HCEC 1CT (cell line): ENCODE measurements at regions not wholly inside any gene's neighbourhood (a gene's known extent, or its start where the extent isn't known, plus 50 kb on each side); places are given as distances from the start of the nearest gene placed in this dataset.

ENCODE experiments used
- DNase-seq: peaks from one replicate; pipeline ENCODE4 v3.0.0-alpha.2; 2017

GRCh38 chr2:120401275-120402066 is 55.5 kb downstream of the INHBB start:
- DNase-seq: no peak

- DNase-seq: no peak
Measured at GRCh38 chr2:120402067-120402433, 56.1 kb downstream of the INHBB start.

- DNase-seq: no peak
Measured at GRCh38 chr2:120402508-120402907, 56.6 kb downstream of the INHBB start.

- DNase-seq: no peak
Measured at GRCh38 chr2:120403261-120403660, 57.3 kb downstream of the INHBB start.

GRCh38 chr2:120403676-120404075 is 57.7 kb downstream of the INHBB start:
- no peak for DNase-seq

- no peak for DNase-seq
Measured at GRCh38 chr2:120404274-120404673, 58.3 kb downstream of the INHBB start.

- no peak for DNase-seq
Measured at GRCh38 chr2:120404941-120405758, 59.2 kb downstream of the INHBB start.

GRCh38 chr2:120405759-120406099 is 59.8 kb downstream of the INHBB start:
- no peak for DNase-seq

GRCh38 chr2:120406566-120406965 is 60.6 kb downstream of the INHBB start:
- no peak for DNase-seq

- DNase-seq: no peak
Measured at GRCh38 chr2:120410487-120410886, 64.6 kb downstream of the INHBB start.

- no peak for DNase-seq
Measured at GRCh38 chr2:120415060-120415459, 69.1 kb downstream of the INHBB start.

GRCh38 chr2:120415728-120416509 is 70.0 kb downstream of the INHBB start:
- no peak for DNase-seq

- DNase-seq: no peak
Measured at GRCh38 chr2:120418174-120418787, 72.3 kb downstream of the INHBB start.

- no peak for DNase-seq
Measured at GRCh38 chr2:120419073-120419472, 73.1 kb downstream of the INHBB start.

- no peak for DNase-seq
Measured at GRCh38 chr2:120419955-120420354, 74.0 kb downstream of the INHBB start.

GRCh38 chr2:120421126-120421829 is 75.3 kb downstream of the INHBB start:
- DNase-seq: no peak

- no peak for DNase-seq
Measured at GRCh38 chr2:120421830-120422175, 75.9 kb downstream of the INHBB start.

- no peak for DNase-seq
Measured at GRCh38 chr2:120422465-120423160, 76.7 kb downstream of the INHBB start.

GRCh38 chr2:120423167-120423943 is 77.4 kb downstream of the INHBB start:
- no peak for DNase-seq

- DNase-seq: no peak
Measured at GRCh38 chr2:120424274-120424796, 78.4 kb downstream of the INHBB start.

GRCh38 chr2:120425014-120425413 is 79.1 kb downstream of the INHBB start:
- no peak for DNase-seq
